ENCODE measurements at regions not wholly inside any gene's neighbourhood (a gene's known extent, or its start where the extent isn't known, plus 50 kb on each side); places are given as distances from the start of the nearest gene placed in this dataset.
A peak's percentile ranks its signal among the peaks of the same experiment; 100 is the strongest.

- Histone ChIP-seq H4K8ac (ENCODE audit: extremely low read depth, insufficient read depth, low read length) (no peak overlapping the region), H4K20me1 (replicated peaks in 1 of 2; ENCODE audit: control insufficient read depth in 1 of 2, insufficient read depth in 2 of 2, low read length in 2 of 2) (no peaks in the 10 kb centered on the region), H2AFZ (ENCODE audit: low read length) (no peak overlapping the region), H3K36me3 (ENCODE audit: control insufficient read depth in 2 of 4, insufficient read depth in 4 of 4, low read length in 3 of 4) (no peaks in the 10 kb centered on the region), H3K56ac (replicated peaks; ENCODE audit: insufficient read length, low read depth, low read length) (no peak overlapping the region), H2AK5ac (ENCODE audit: low read depth, low read length) (no peak overlapping the region), H4K91ac (replicated peaks; ENCODE audit: insufficient read length, low read length) (no peak overlapping the region), H2BK12ac (ENCODE audit: low read depth, low read length) (no peak overlapping the region), H3K79me1 (ENCODE audit: low read depth, low read length) (no peaks in the 10 kb centered on the region), H3K4me1 (replicated peaks in 1 of 4; ENCODE audit: control insufficient read depth in 3 of 4, insufficient read depth in 4 of 4, low read length in 3 of 4) (no peaks in the 10 kb centered on the region), H3K14ac (ENCODE audit: insufficient read length) (no peak overlapping the region), H3K4ac (replicated peaks; ENCODE audit: insufficient read length, low read depth, low read length) (no peak overlapping the region), H4K5ac (ENCODE audit: insufficient read length, low read depth, low read length) (no peak overlapping the region), H3K4me2 (ENCODE audit: insufficient read depth in 1 of 2, low read depth in 2 of 2, low read length in 2 of 2) (no peak overlapping the region), H3K23ac (ENCODE audit: insufficient read length) (no peak overlapping the region), H3K18ac (ENCODE audit: extremely low read depth, low read length) (no peak overlapping the region), H2BK5ac (ENCODE audit: low read depth, low read length) (no peak overlapping the region), H2BK15ac (ENCODE audit: low read length) (no peak overlapping the region), H3K79me2 (ENCODE audit: control insufficient read depth in 1 of 2, insufficient read depth in 2 of 2, low read length in 2 of 2) (no peaks in the 10 kb centered on the region), H3K23me2 (ENCODE audit: low read depth, low read length) (no peaks in the 10 kb centered on the region), H3K27me3 (replicated peaks in 1 of 4; ENCODE audit: control insufficient read depth in 3 of 4, extremely low read depth in 1 of 4, insufficient read depth in 3 of 4, low read length in 3 of 4) (no peaks in the 10 kb centered on the region), H2BK20ac (ENCODE audit: low read length) (no peak overlapping the region), H2BK120ac (replicated peaks; ENCODE audit: low read depth, low read length) (no peak overlapping the region), H3K27ac (ENCODE audit: low read depth, low read length) (no peak overlapping the region), H3K4me3 (ENCODE audit: extremely low read depth in 1 of 4, insufficient read depth in 2 of 4, low read depth in 3 of 4, low read length in 4 of 4) (no peak overlapping the region), H3K9me3 (ENCODE audit: insufficient read depth in 2 of 2, low read depth in 1 of 2, low read length in 1 of 2) (no peaks in the 10 kb centered on the region), H3K9ac (replicated peaks in 1 of 4; ENCODE audit: extremely low read depth in 1 of 4, low read depth in 3 of 4, low read length in 3 of 4) (no peak overlapping the region)
- FAIRE-seq (no peak), DNase-seq (ENCODE audit: low read depth in 1 of 2, low spot score in 2 of 2) (peak in 1 of 2 experiments; percentile 29)
- WGBS, 2 experiments (ENCODE audit: extremely low coverage in 1 of 2, insufficient coverage in 1 of 2, insufficient read length in 1 of 2, insufficient replicate concordance in 2 of 2, low coverage in 1 of 2, low lambda C conversion rate in 2 of 2, missing lambda C conversion rate in 1 of 2) = 91% methylated on average over 2 of the region's 2 CpGs; no CpG with 5 or more reads in 1 of the 2 experiments
- ChIA-PET CTCF (ENCODE audit: partially characterized antibody) (interaction anchor here (1.5 kb wide), 1 partner anchor 16 kb away, joined by 3 read pairs; no protein-coding TSS in a partner anchor), POLR2A (ENCODE audit: partially characterized antibody) (no interaction called here)
- TF ChIP-seq SP1 (IDR thresholded peaks at IDR 0.05; ENCODE audit: low read depth, low read length) (no peak), POU5F1 (IDR thresholded peaks at IDR 0.05; ENCODE audit: low read depth, low read length) (no peak), HDAC2 (IDR thresholded peaks at IDR 0.05; ENCODE audit: borderline replicate concordance in 1 of 2, low read depth in 2 of 2, low read length in 2 of 2) (no peak), USF2 (IDR thresholded peaks at IDR 0.05; ENCODE audit: low read length) (no peak)
These were observed 147.1 kb downstream of the PAPOLA start for GRCh38 chr14:96649327-96649601.
